ENCODE measurements at regions not wholly inside any gene's neighbourhood (a gene's known extent, or its start where the extent isn't known, plus 50 kb on each side); places are given as distances from the start of the nearest gene placed in this dataset.
A peak's percentile ranks its signal among the peaks of the same experiment; 100 is the strongest.

- no peak for TF ChIP-seq ZNF142 (CRISPR knock-in tag; IDR thresholded peaks at IDR 0.05)
- TF ChIP-seq LCORL (IDR thresholded peaks at IDR 0.05), result no peak
- TF ChIP-seq LCORL (CRISPR knock-in tag; IDR thresholded peaks at IDR 0.05), result 0 out of 2 replicates have a peak, but pooled peaks have one; percentile 20
- TF ChIP-seq SSRP1 (CRISPR knock-in tag; IDR thresholded peaks at IDR 0.05), result 0 out of 2 replicates have a peak, but pooled peaks have one; percentile 76
- peak; percentile 78; the same call in 1 of the 2 replicates for TF ChIP-seq MIXL1 (CRISPR knock-in tag; IDR thresholded peaks at IDR 0.05)
- peak; percentile 68; the same call in 1 of the 2 replicates for TF ChIP-seq ERF (CRISPR knock-in tag; IDR thresholded peaks at IDR 0.05)
- no peak for TF ChIP-seq ZNF20 (CRISPR knock-in tag; IDR thresholded peaks at IDR 0.05)
- TF ChIP-seq ZBED4 (CRISPR knock-in tag; IDR thresholded peaks at IDR 0.05; ENCODE audit: borderline replicate concordance), result 0 out of 2 replicates have a peak, but pooled peaks have one; percentile 51
- TF ChIP-seq IRF2 (CRISPR knock-in tag; IDR thresholded peaks at IDR 0.05), result peak; percentile 33; the same call in 1 of the 2 replicates
- 0 out of 2 replicates have a peak, but pooled peaks have one; percentile 27 for TF ChIP-seq ZNF501 (CRISPR knock-in tag; IDR thresholded peaks at IDR 0.05)
- TF ChIP-seq IRF1 (CRISPR knock-in tag; IDR thresholded peaks at IDR 0.05; ENCODE audit: low read depth), result no peak
- no peak for TF ChIP-seq ZNF589 (CRISPR knock-in tag; conservative IDR thresholded peaks at IDR 0.05)
- TF ChIP-seq TEAD3 (CRISPR knock-in tag; optimal IDR thresholded peaks at IDR 0.05; ENCODE audit: borderline replicate concordance), result peak; percentile 24
- TF ChIP-seq FOXA3 (CRISPR knock-in tag; IDR thresholded peaks at IDR 0.05), result 0 out of 2 replicates have a peak, but pooled peaks have one; percentile 26
- TF ChIP-seq ZNF205 (CRISPR knock-in tag; IDR thresholded peaks at IDR 0.05), result 0 out of 2 replicates have a peak, but pooled peaks have one; percentile 52
- TF ChIP-seq ZNF878 (CRISPR knock-in tag; IDR thresholded peaks at IDR 0.05), result 0 out of 2 replicates have a peak, but pooled peaks have one; percentile 36
- TF ChIP-seq KLF16 (CRISPR knock-in tag; IDR thresholded peaks at IDR 0.05), result peak in 1 of 2 experiments; percentile 51; a peak in 1 of 4 replicates
- TF ChIP-seq RXRA (CRISPR knock-in tag; IDR thresholded peaks at IDR 0.05), result no peak
- peak; percentile 37; the same call in 1 of the 2 replicates for TF ChIP-seq ZNF124 (CRISPR knock-in tag; IDR thresholded peaks at IDR 0.05)
- peak; percentile 35; the same call in 1 of the 2 replicates for TF ChIP-seq ETV5 (CRISPR knock-in tag; IDR thresholded peaks at IDR 0.05; ENCODE audit: borderline replicate concordance)
Measured at GRCh38 chr16:82229800-82230619, 60.0 kb upstream of the MPHOSPH6 start (continued).
